Osteoblast (primary cell): ENCODE measurements at regions not wholly inside any gene's neighbourhood (a gene's known extent, or its start where the extent isn't known, plus 50 kb on each side); places are given as distances from the start of the nearest gene placed in this dataset.

Experiments used
- DNase-seq: peaks from one replicate; pipeline ENCODE4 v3.0.0; 2011; ENCODE audit warnings: low spot score, mixed read lengths; ENCODE audit not compliant: insufficient read length; ENCODE audit errors: missing footprints
- H2AFZ ChIP-seq: 2 replicates; pipeline ENCODE4 v1.6.0; 2011; ENCODE audit warnings: mild to moderate bottlenecking, low read length
- H3K27ac ChIP-seq: 2 replicates; pipeline ENCODE4 v1.5.1; 2011; ENCODE audit warnings: mild to moderate bottlenecking, low read depth, low read length, moderate library complexity
- H3K27me3 ChIP-seq: 2 replicates; pipeline ENCODE4 v1.6.0; 2012; ENCODE audit warnings: mild to moderate bottlenecking, control low read depth, inconsistent platforms, low read length, moderate library complexity; ENCODE audit not compliant: insufficient read depth
- H3K36me3 ChIP-seq: 2 replicates; pipeline ENCODE4 v1.5.1; 2011; ENCODE audit warnings: mild to moderate bottlenecking, low read length, control low read depth, moderate library complexity; ENCODE audit not compliant: insufficient read depth
- H3K4me1 ChIP-seq: 2 replicates; pipeline ENCODE4 v1.5.1; 2011; ENCODE audit warnings: mild to moderate bottlenecking, low read length, control low read depth, moderate library complexity; ENCODE audit not compliant: insufficient read depth
- H3K4me2 ChIP-seq: 2 replicates; pipeline ENCODE4 v1.6.0; 2011; ENCODE audit warnings: mild to moderate bottlenecking, low read length; ENCODE audit not compliant: insufficient read depth
- H3K4me3 ChIP-seq: fragments of 200-600 bp; sonication (generic); 3 replicates; pipeline ENCODE4 v1.5.1; 2012; ENCODE audit warnings: mild to moderate bottlenecking, low read length, inconsistent platforms; ENCODE audit not compliant: insufficient read depth
- H3K79me2 ChIP-seq: 2 replicates; pipeline ENCODE4 v1.6.0; 2012; ENCODE audit warnings: mild to moderate bottlenecking, low read length, control low read depth, inconsistent platforms; ENCODE audit not compliant: insufficient read depth
- H3K9me3 ChIP-seq: 2 replicates; pipeline ENCODE4 v1.5.1; 2011; ENCODE audit warnings: low read depth, low read length, control low read depth
- H4K20me1 ChIP-seq: 2 replicates; pipeline ENCODE4 v1.6.0; 2012; ENCODE audit warnings: mild to moderate bottlenecking, low read length, control low read depth; ENCODE audit not compliant: insufficient read depth
- TF ChIP-seq, protein P1 (sequence below): IDR thresholded peaks from 2 replicates; pipeline ENCODE4 v1.5.1; 2011; ENCODE audit warnings: mild to moderate bottlenecking, low read depth, low read length, moderate library complexity; ENCODE audit errors: extremely low read depth

GRCh38 chr6:163634211-163635171 is 220.0 kb downstream of the QKI start:
- H3K36me3 ChIP-seq = no peaks in the 10 kb centered on the region
- H3K9me3 ChIP-seq = no peaks in the 10 kb centered on the region
- H2AFZ ChIP-seq = no peak overlapping the region
- no peaks in the 10 kb centered on the region for H3K27me3 ChIP-seq
- no peak for DNase-seq
- H3K4me1 ChIP-seq = no peaks in the 10 kb centered on the region
- H3K4me2 ChIP-seq = no peak overlapping the region
- H3K27ac ChIP-seq = no peak overlapping the region
- no peaks in the 10 kb centered on the region for H3K79me2 ChIP-seq
- TF ChIP-seq, protein P1, sequence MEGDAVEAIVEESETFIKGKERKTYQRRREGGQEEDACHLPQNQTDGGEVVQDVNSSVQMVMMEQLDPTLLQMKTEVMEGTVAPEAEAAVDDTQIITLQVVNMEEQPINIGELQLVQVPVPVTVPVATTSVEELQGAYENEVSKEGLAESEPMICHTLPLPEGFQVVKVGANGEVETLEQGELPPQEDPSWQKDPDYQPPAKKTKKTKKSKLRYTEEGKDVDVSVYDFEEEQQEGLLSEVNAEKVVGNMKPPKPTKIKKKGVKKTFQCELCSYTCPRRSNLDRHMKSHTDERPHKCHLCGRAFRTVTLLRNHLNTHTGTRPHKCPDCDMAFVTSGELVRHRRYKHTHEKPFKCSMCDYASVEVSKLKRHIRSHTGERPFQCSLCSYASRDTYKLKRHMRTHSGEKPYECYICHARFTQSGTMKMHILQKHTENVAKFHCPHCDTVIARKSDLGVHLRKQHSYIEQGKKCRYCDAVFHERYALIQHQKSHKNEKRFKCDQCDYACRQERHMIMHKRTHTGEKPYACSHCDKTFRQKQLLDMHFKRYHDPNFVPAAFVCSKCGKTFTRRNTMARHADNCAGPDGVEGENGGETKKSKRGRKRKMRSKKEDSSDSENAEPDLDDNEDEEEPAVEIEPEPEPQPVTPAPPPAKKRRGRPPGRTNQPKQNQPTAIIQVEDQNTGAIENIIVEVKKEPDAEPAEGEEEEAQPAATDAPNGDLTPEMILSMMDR = no peak
- no peak overlapping the region for H3K4me3 ChIP-seq
- no peaks in the 10 kb centered on the region for H4K20me1 ChIP-seq

GRCh38 chr6:163630991-163631390 is 216.5 kb downstream of the QKI start:
- Histone ChIP-seq H4K20me1 (no peaks in the 10 kb centered on the region), H3K4me2 (no peak overlapping the region), H3K79me2 (no peaks in the 10 kb centered on the region), H3K9me3 (no peaks in the 10 kb centered on the region), H3K36me3 (no peaks in the 10 kb centered on the region), H3K4me1 (no peaks in the 10 kb centered on the region), H2AFZ (no peak overlapping the region), H3K27ac (no peak overlapping the region), H3K4me3 (no peak overlapping the region), H3K27me3 (no peaks in the 10 kb centered on the region)
- no peak for DNase-seq
- TF ChIP-seq, protein P1 = no peak

DNA sequence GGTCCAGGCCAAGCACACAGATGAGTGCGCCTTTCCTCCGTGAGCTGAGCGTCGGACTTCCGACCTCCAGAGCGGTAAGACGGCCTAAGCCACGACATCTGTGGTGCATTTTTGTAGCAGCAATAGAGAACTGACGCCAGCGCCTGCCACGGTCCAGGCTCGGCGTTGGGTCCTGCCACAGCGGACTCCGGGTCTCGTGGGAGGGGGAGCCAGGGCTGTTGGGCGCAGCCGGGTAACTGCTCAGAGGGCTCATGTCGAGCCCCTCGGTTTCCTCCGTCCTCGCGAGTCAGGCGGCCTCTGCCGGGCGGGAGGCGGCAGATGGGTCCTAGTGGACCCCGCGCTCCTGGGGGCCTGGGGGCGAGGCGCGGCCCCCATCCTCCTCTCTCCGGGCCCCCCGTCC is 216.1 kb downstream of the QKI start:
- Histone ChIP-seq H3K4me2 (no peak overlapping the region), H3K79me2 (no peaks in the 10 kb centered on the region), H2AFZ (no peak overlapping the region), H3K27ac (no peak overlapping the region), H3K9me3 (no peaks in the 10 kb centered on the region), H3K27me3 (no peaks in the 10 kb centered on the region), H4K20me1 (no peaks in the 10 kb centered on the region), H3K36me3 (no peaks in the 10 kb centered on the region), H3K4me3 (no peak overlapping the region), H3K4me1 (no peaks in the 10 kb centered on the region)
- DNase-seq = no peak
- TF ChIP-seq, protein P1 = no peak

DNA sequence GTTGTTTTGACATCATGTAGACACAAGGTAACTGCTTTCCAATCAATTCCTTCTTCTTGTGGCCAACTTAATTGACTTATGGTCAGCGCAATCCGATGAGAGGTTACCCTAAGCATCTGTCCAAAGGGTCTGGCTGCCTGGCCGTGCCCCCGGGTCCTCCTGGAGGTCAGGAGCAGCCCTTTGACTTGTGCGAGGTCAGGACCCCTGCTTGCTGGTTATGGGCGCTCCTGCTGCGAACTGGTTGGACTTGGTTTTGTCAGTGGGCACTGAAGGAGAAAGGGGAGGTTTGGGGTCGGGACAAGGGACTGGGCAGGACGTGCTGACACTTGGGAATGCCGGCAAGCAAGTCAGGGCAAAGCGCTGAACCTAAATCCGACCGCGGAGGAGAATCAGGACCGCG is 215.6 kb downstream of the QKI start:
- TF ChIP-seq, protein P1 = no peak
- Histone ChIP-seq H4K20me1 (no peaks in the 10 kb centered on the region), H3K36me3 (no peaks in the 10 kb centered on the region), H3K4me1 (no peaks in the 10 kb centered on the region), H3K79me2 (no peaks in the 10 kb centered on the region), H3K27me3 (no peaks in the 10 kb centered on the region), H2AFZ (no peak overlapping the region), H3K9me3 (no peaks in the 10 kb centered on the region), H3K4me3 (no peak overlapping the region), H3K4me2 (no peak overlapping the region), H3K27ac (no peak overlapping the region)
- DNase-seq = peak; percentile 19
